ENCODE measurements at regions not wholly inside any gene's neighbourhood (a gene's known extent, or its start where the extent isn't known, plus 50 kb on each side); places are given as distances from the start of the nearest gene placed in this dataset.

DNA sequence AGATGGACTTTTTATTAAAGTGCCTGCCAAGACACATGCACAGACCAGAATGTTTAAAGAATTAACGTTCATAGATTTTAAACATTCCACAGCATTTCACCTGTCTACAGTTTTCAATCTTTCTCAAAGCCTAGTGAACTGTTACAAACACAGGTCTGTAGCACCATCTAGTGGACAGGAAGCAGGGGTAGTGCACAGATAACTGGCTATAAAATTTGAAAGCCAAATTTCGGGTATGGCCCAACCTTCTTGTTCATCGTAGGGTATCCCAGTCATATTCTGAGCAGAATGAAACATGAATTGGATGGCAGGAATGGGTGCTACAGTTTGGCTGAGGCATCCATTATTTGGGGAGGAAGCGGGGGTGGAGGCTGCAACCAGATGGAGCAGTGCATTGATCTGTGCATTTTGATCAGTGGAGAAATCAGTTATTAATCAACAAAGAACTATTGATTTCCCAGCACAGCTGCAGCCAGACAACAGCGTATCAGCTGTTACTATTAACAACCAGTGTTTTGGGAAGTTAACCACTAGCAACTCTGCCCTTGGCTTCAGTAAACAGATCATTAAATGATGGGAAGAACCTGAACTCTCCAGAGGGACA lies 56.1 kb upstream of the B3GAT2 start:
- TF ChIP-seq, protein P1, sequence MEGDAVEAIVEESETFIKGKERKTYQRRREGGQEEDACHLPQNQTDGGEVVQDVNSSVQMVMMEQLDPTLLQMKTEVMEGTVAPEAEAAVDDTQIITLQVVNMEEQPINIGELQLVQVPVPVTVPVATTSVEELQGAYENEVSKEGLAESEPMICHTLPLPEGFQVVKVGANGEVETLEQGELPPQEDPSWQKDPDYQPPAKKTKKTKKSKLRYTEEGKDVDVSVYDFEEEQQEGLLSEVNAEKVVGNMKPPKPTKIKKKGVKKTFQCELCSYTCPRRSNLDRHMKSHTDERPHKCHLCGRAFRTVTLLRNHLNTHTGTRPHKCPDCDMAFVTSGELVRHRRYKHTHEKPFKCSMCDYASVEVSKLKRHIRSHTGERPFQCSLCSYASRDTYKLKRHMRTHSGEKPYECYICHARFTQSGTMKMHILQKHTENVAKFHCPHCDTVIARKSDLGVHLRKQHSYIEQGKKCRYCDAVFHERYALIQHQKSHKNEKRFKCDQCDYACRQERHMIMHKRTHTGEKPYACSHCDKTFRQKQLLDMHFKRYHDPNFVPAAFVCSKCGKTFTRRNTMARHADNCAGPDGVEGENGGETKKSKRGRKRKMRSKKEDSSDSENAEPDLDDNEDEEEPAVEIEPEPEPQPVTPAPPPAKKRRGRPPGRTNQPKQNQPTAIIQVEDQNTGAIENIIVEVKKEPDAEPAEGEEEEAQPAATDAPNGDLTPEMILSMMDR (IDR thresholded peaks at IDR 0.05) = peak; percentile 35 to 65 (median 60)
- no peak for TF ChIP-seq POLR2A (IDR thresholded peaks at IDR 0.05)

All from testis (tissue), 2 donors.